GM23248 (cell line): ENCODE measurements at regions not wholly inside any gene's neighbourhood (a gene's known extent, or its start where the extent isn't known, plus 50 kb on each side); places are given as distances from the start of the nearest gene placed in this dataset.

ENCODE experiments used
- EZH2 ChIP-seq: fragments of 200-600 bp; sonication (generic); IDR thresholded peaks from 2 replicates; pipeline ENCODE4 v1.6.1; 2018; ENCODE audit warnings: antibody characterized with exemption, mild to moderate bottlenecking; ENCODE audit not compliant: insufficient read depth, poor library complexity, severe bottlenecking
- EZH2phosphoT487 ChIP-seq: fragments of 200-600 bp; sonication (generic); IDR thresholded peaks from 2 replicates; pipeline ENCODE4 v1.6.1; 2018; ENCODE audit warnings: antibody characterized with exemption, moderate library complexity, mild to moderate bottlenecking, low read depth; ENCODE audit not compliant: insufficient read depth

- TF ChIP-seq EZH2 (no peak), EZH2phosphoT487 (no peak)
Measured at GRCh38 chr11:97409141-97409540, 1019.3 kb downstream of the JRKL start.
